ENCODE measurements at regions not wholly inside any gene's neighbourhood (a gene's known extent, or its start where the extent isn't known, plus 50 kb on each side); places are given as distances from the start of the nearest gene placed in this dataset.

- Histone ChIP-seq H3K9me3 (no peaks in the 10 kb centered on the region), H3K4me3 (ENCODE audit: low read depth in 1 of 2, low read length in 1 of 2) (no peak overlapping the region), H3K27me3 (no peaks in the 10 kb centered on the region), H3K36me3 (no peaks in the 10 kb centered on the region), H3K4me1 (ENCODE audit: control insufficient read depth in 1 of 2, insufficient read depth in 1 of 2, low read depth in 1 of 2, low read length in 1 of 2) (no peaks in the 10 kb centered on the region), H3K27ac (no peak overlapping the region)
- no peak for TF ChIP-seq CTCF (IDR thresholded peaks at IDR 0.05)
Observed at GRCh38 chr1:60699325-60699724, 383.0 kb upstream of the NFIA start.

- Histone ChIP-seq H3K9me3 (no peaks in the 10 kb centered on the region), H3K36me3 (no peaks in the 10 kb centered on the region), H3K27me3 (no peaks in the 10 kb centered on the region), H3K4me3 (ENCODE audit: low read depth in 1 of 2, low read length in 1 of 2) (no peak overlapping the region), H3K4me1 (ENCODE audit: control insufficient read depth in 1 of 2, insufficient read depth in 1 of 2, low read depth in 1 of 2, low read length in 1 of 2) (no peaks in the 10 kb centered on the region), H3K27ac (no peak overlapping the region)
- no peak for TF ChIP-seq CTCF (IDR thresholded peaks at IDR 0.05)
Observed at GRCh38 chr1:60697204-60697994, 385.0 kb upstream of the NFIA start.

DNA sequence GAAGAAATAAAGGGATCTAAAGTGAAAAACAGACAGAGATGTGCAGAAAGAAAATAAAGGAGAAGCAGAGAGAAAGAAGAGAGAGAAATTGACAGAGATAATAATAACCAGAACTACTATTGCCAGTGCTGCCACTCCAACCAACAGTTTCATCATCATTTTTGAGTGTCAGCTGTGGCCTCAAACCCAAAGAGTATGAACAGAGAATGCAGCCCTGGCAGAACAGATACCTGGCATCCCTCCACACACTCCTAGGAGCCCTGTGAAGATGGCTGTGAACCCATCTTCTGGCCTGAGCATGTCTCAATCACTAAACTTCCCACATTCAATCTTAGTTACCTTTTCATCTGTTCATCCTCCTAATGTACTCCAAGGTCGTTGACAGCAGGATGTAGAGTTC lies 385.8 kb upstream of the NFIA start:
- Histone ChIP-seq H3K4me1 (ENCODE audit: control insufficient read depth in 1 of 2, insufficient read depth in 1 of 2, low read depth in 1 of 2, low read length in 1 of 2) (no peaks in the 10 kb centered on the region), H3K4me3 (ENCODE audit: low read depth in 1 of 2, low read length in 1 of 2) (no peak overlapping the region), H3K27me3 (no peaks in the 10 kb centered on the region), H3K9me3 (no peaks in the 10 kb centered on the region), H3K27ac (no peak overlapping the region), H3K36me3 (no peaks in the 10 kb centered on the region)
- no peak for TF ChIP-seq CTCF (IDR thresholded peaks at IDR 0.05)

- Histone ChIP-seq H3K4me3 (ENCODE audit: low read depth in 1 of 2, low read length in 1 of 2) (no peak overlapping the region), H3K27me3 (no peaks in the 10 kb centered on the region), H3K36me3 (no peaks in the 10 kb centered on the region), H3K4me1 (ENCODE audit: control insufficient read depth in 1 of 2, insufficient read depth in 1 of 2, low read depth in 1 of 2, low read length in 1 of 2) (no peaks in the 10 kb centered on the region), H3K9me3 (no peaks in the 10 kb centered on the region), H3K27ac (no peak overlapping the region)
- TF ChIP-seq CTCF (IDR thresholded peaks at IDR 0.05): no peak
Observed at GRCh38 chr1:60695716-60696171, 386.6 kb upstream of the NFIA start.

GRCh38 chr1:60694980-60695379 lies 387.4 kb upstream of the NFIA start:
- Histone ChIP-seq H3K4me3 (ENCODE audit: low read depth in 1 of 2, low read length in 1 of 2) (no peak overlapping the region), H3K36me3 (no peaks in the 10 kb centered on the region), H3K27ac (no peak overlapping the region), H3K27me3 (no peaks in the 10 kb centered on the region), H3K4me1 (ENCODE audit: control insufficient read depth in 1 of 2, insufficient read depth in 1 of 2, low read depth in 1 of 2, low read length in 1 of 2) (no peaks in the 10 kb centered on the region), H3K9me3 (no peaks in the 10 kb centered on the region)
- TF ChIP-seq CTCF (IDR thresholded peaks at IDR 0.05): no peak
